Skeletal muscle tissue (tissue), 3 donors: ENCODE measurements at regions not wholly inside any gene's neighbourhood (a gene's known extent, or its start where the extent isn't known, plus 50 kb on each side); places are given as distances from the start of the nearest gene placed in this dataset.

Experiments used
- H3K27ac ChIP-seq: one replicate; pipeline ENCODE4 v1.7.0; 2013; ENCODE audit warnings: mild to moderate bottlenecking, low read depth, low read length, inconsistent platforms
- H3K27me3 ChIP-seq, 3 donors: one replicate each; pipeline ENCODE4 v1.7.0; 2013; ENCODE audit warnings: low read length in 3 of 3; ENCODE audit not compliant: control insufficient read depth in 3 of 3, insufficient read depth in 3 of 3
- H3K36me3 ChIP-seq, 3 donors: one replicate each; pipeline ENCODE4 v1.7.0; 2013; ENCODE audit warnings: low read length in 3 of 3; ENCODE audit not compliant: control insufficient read depth in 3 of 3, insufficient read depth in 3 of 3
- H3K4me1 ChIP-seq, 3 donors: one replicate each; pipeline ENCODE4 v1.7.0; 2013; ENCODE audit warnings: low read length in 3 of 3, mild to moderate bottlenecking in 3 of 3; ENCODE audit not compliant: control insufficient read depth in 3 of 3, insufficient read depth in 3 of 3
- H3K4me3 ChIP-seq, 3 donors: one replicate each; pipeline ENCODE4 v1.7.0; 2013; ENCODE audit warnings: low read length in 3 of 3
- H3K9ac ChIP-seq, 3 donors: one replicate each; pipeline ENCODE4 v1.7.0; 2013; ENCODE audit warnings: low read length in 3 of 3, mild to moderate bottlenecking in 3 of 3, moderate library complexity in 2 of 3, low read depth in 1 of 3
- H3K9me3 ChIP-seq, 3 donors: one replicate each; pipeline ENCODE4 v1.7.0; 2013; ENCODE audit warnings: low read length in 3 of 3; ENCODE audit not compliant: control insufficient read depth in 3 of 3
- donor health status: Osteomylitis.

DNA sequence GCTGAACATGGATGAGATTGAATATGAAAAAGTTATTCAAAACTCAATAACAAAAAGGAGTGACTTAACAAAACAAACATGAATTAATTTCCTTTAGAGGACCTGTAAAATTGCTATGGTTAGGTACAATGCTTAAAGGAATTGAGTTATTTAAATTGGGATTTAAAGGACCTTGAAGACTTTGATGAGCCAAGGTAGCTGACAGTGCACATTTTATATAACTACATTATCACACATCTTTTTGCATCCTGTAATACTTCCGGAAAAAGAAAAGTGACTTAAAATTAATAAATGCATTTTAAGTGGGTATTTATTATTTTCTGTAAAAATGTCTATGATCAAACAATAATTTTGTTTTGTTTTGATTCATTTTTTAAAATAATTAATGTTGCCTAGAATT, 964.8 kb upstream of the SLIT2 start:
- Histone ChIP-seq H3K9ac (no peak overlapping the region), H3K4me1 (no peaks in the 10 kb centered on the region), H3K36me3 (no peaks in the 10 kb centered on the region), H3K27me3 (no peaks in the 10 kb centered on the region), H3K4me3 (no peak overlapping the region), H3K27ac (no peak overlapping the region), H3K9me3 (no peaks in the 10 kb centered on the region)

DNA sequence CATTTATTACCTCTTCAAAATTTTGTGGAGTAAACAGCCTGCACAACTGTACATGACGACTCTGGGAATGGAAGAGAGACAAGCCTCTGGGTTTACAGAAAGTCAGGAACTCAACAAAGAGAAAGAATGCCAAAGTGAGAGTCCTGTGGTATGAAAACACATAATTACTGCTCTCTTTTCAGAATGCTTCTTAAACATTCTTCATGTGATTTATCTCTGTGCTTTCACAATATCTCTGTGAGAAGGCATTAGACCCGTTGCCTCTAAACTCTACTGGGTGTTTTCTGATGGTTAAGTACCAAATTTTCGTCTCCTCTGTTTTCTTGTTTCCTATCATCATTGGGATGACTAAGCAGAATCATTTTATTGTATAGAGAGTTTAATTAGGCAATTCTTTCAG, 966.6 kb upstream of the SLIT2 start:
- no peak overlapping the region for H3K4me3 ChIP-seq
- no peak overlapping the region for H3K27ac ChIP-seq
- H3K27me3 ChIP-seq = no peaks in the 10 kb centered on the region
- H3K4me1 ChIP-seq = no peaks in the 10 kb centered on the region
- H3K9ac ChIP-seq = no peak overlapping the region
- H3K9me3 ChIP-seq = peaks cover 0 to 1% (median 0%) of the 10 kb centered on the region in 3 donors
- no peaks in the 10 kb centered on the region for H3K36me3 ChIP-seq

DNA sequence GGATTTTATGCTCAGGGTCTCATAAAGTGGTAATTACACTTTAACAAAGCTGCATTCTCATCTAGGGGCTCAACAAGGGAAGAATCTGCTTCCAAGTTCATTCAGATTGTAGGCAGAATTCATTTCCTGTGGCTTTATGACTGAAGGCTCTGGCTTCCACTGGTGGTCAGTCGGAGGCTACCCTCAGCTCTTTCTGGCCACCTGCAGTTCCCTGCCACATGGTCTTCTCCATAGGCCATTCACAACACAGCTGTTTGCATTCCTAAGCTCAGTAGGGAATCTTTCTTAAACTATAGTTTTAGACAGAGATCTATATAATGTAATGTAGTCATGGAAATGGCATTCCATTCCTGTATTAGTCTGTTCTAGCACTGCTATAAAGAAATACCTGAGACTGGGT, 973.0 kb upstream of the SLIT2 start:
- peaks cover 0 to 2% (median 1%) of the 10 kb centered on the region in 3 donors for H3K9me3 ChIP-seq
- H3K9ac ChIP-seq = no peak overlapping the region
- no peaks in the 10 kb centered on the region for H3K4me1 ChIP-seq
- H3K36me3 ChIP-seq = no peaks in the 10 kb centered on the region
- no peak overlapping the region for H3K4me3 ChIP-seq
- H3K27me3 ChIP-seq = no peaks in the 10 kb centered on the region
- no peak overlapping the region for H3K27ac ChIP-seq

DNA sequence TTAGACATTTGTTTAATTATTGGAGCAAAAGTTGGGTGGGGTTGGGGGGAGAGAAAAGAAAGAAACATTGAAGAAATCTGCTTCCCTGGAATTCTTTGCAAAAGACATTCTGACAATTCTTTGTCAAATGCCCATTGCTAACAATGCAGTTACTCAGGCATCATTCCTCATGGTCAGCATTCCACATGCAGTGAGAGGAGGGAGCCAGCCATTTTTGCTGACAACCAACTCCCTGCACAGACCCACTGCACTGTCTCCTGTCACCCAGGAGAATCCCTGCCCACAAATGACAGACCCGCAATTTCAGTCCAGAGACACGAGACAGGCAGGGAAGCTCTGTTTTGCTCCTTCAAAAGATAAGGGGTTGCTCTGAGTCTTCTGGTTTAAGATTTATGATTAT, 985.1 kb upstream of the SLIT2 start:
- H3K9me3 ChIP-seq = no peaks in the 10 kb centered on the region
- H3K27ac ChIP-seq = no peak overlapping the region
- H3K9ac ChIP-seq = no peak overlapping the region
- no peak overlapping the region for H3K4me3 ChIP-seq
- no peaks in the 10 kb centered on the region for H3K36me3 ChIP-seq
- no peaks in the 10 kb centered on the region for H3K4me1 ChIP-seq
- no peaks in the 10 kb centered on the region for H3K27me3 ChIP-seq

DNA sequence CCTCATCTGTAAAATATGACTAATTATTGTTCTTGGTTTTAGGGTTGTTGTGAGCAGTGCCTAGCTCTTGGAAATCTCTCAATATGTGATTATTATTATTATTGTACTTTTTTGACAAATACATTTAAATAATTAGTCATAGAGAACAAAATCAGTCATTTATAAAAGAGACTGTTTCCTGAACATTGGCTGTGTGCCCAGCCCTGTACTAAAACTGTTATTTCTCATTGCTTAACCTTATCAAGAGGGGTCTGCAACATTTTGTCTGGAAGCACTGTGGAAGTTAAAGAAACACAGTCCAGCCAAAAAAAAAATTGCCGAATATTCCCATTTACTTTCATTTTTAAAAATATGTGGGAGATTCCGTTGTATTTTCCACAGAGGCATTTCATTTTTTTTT, 989.2 kb upstream of the SLIT2 start:
- Histone ChIP-seq H3K27me3 (no peaks in the 10 kb centered on the region), H3K9me3 (no peaks in the 10 kb centered on the region), H3K4me1 (no peaks in the 10 kb centered on the region), H3K27ac (no peak overlapping the region), H3K9ac (no peak overlapping the region), H3K4me3 (no peak overlapping the region), H3K36me3 (no peaks in the 10 kb centered on the region)

DNA sequence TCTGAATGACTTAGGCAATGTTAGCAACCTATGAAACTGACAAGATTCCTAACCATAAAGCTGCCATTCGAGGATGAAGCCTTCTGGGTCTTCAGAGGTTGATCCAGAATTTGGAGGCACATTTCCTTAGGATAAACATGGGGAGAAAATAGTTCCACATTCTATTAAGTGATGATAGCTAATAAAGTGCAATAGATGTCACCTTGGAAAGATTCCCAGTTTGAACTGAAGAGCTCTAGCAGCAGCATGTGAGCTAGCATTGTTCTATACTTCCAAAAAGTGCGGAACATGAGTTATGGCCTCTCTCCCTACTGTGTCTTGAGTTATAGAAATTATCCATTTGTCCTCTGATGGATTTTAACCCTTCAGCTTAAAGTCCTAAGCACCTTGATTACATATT, 991.4 kb upstream of the SLIT2 start:
- no peaks in the 10 kb centered on the region for H3K9me3 ChIP-seq
- H3K36me3 ChIP-seq = no peaks in the 10 kb centered on the region
- no peak overlapping the region for H3K9ac ChIP-seq
- H3K4me3 ChIP-seq = no peak overlapping the region
- no peaks in the 10 kb centered on the region for H3K27me3 ChIP-seq
- H3K4me1 ChIP-seq = no peaks in the 10 kb centered on the region
- H3K27ac ChIP-seq = no peak overlapping the region

DNA sequence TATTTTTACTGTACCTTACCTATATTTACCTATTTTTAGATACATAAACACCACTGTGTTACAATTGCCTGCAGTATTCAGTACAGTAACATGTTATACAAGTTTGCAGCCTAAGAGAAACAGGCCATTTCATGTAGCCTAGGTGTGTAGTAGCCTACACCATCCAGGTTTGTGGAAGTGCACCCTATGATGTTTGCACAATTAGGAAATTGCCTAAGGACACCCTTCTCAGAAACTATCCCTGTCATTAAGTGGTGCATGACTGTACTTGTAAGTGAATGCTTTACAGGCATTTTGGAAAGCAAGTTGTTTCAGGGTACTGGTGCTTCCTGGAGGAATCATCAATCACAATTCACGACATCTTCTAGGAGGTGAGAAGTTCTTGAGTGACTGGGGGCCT, 991.8 kb upstream of the SLIT2 start:
- Histone ChIP-seq H3K27ac (no peak overlapping the region), H3K9ac (no peak overlapping the region), H3K27me3 (no peaks in the 10 kb centered on the region), H3K36me3 (no peaks in the 10 kb centered on the region), H3K9me3 (no peaks in the 10 kb centered on the region), H3K4me3 (no peak overlapping the region), H3K4me1 (no peaks in the 10 kb centered on the region)

DNA sequence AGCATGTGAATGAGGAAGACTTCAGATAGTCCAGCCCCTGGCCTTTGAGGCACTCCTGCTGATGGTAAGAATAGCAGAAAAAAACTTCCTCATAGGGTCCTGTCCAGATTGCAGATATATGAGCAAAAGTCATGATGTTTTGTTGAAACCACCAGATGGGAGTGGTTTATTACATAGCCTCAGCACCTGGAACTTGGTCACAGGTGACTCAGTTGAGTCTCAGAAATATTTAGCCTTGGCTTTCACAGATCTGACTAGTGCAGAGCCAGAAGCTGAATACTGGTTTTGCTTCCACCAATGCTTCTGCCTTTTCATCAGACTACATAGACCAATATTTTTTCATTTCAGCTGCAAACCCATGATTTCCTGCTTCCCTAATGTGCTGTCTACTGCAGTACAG, 994.9 kb upstream of the SLIT2 start:
- no peaks in the 10 kb centered on the region for H3K4me1 ChIP-seq
- no peaks in the 10 kb centered on the region for H3K9me3 ChIP-seq
- H3K27ac ChIP-seq = no peak overlapping the region
- H3K36me3 ChIP-seq = no peaks in the 10 kb centered on the region
- no peaks in the 10 kb centered on the region for H3K27me3 ChIP-seq
- H3K9ac ChIP-seq = no peak overlapping the region
- no peak overlapping the region for H3K4me3 ChIP-seq

DNA sequence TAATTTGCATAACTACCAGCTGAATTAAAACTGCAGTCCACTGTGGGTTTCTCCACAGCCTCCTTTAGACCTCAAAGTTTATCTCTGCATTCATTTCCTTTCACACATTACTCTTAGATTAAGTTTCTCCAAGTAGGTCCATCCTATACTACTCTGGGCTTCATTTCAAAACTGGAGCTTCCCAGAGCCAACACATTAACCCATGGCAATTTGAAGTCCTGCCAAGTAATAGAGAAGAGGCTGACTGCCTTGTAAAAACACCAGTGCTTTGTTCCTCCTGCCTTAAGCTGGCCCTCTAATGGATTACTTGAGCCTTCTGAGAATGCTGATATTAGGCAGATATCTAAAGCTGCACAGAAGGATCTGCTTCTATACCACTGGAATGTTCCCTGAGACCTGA, 997.2 kb upstream of the SLIT2 start:
- Histone ChIP-seq H3K4me3 (no peak overlapping the region), H3K27ac (no peak overlapping the region), H3K27me3 (no peaks in the 10 kb centered on the region), H3K36me3 (no peaks in the 10 kb centered on the region), H3K9ac (no peak overlapping the region), H3K4me1 (no peaks in the 10 kb centered on the region), H3K9me3 (peaks cover 0 to 2% (median 0%) of the 10 kb centered on the region in 3 donors)

DNA sequence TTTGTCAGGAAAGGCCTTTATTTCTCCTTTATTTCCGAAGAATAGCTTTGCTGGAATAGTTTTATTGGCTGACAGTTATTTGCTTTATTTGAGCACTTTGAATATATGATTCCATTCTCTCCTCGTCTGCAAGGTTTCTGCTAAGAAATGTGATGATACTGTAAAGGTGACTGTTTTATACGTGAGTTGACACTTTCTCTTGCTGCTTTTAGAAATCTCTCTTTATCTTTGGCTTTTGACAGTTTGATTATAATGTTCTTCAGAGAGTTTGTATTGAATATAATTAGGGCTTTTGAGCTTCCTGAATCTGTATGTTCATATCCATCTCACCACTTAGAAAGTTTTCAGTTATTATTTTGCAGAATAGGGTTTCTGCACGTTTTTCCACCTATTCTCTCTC, 1003.7 kb upstream of the SLIT2 start:
- Histone ChIP-seq H3K4me1 (no peaks in the 10 kb centered on the region), H3K27me3 (no peaks in the 10 kb centered on the region), H3K27ac (no peak overlapping the region), H3K9ac (no peak overlapping the region), H3K9me3 (peaks cover 0 to 2% (median 0%) of the 10 kb centered on the region in 3 donors), H3K4me3 (no peak overlapping the region), H3K36me3 (no peaks in the 10 kb centered on the region)

DNA sequence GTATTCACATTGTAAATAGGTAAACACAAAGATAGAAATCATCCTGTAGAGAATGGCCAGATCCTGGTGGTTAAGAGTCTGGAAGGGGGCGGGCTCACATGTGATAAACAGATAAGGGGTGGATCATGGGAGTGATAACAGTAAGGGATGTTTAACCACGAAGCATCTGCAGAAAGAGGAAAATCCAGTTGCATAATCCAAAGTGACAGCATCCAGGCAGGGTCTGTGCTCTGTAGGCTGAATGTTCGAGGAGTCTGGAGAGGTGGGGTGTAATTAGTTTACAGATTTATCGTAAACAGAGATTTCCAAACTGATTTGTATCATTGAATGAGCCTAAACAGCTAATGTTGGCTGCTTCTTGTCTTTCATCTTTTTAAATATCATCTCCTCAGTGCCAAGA, 1009.8 kb upstream of the SLIT2 start:
- Histone ChIP-seq H3K4me1 (no peaks in the 10 kb centered on the region), H3K4me3 (no peak overlapping the region), H3K36me3 (no peaks in the 10 kb centered on the region), H3K27me3 (no peaks in the 10 kb centered on the region), H3K9me3 (no peaks in the 10 kb centered on the region), H3K9ac (no peak overlapping the region), H3K27ac (no peak overlapping the region)
